SJSA1 (cell line): ENCODE measurements at regions not wholly inside any gene's neighbourhood (a gene's known extent, or its start where the extent isn't known, plus 50 kb on each side); places are given as distances from the start of the nearest gene placed in this dataset.
"Not testable (repeated sequence)": the region's sequence is repeated elsewhere in the genome, so short reads cannot be mapped to it uniquely, and the experiment has no call there.

ENCODE experiments used
- DNase-seq, 2 experiments: peaks; one replicate each; pipeline ENCODE4 v3.0.0-alpha.2; 2015 to 2020; ENCODE audit warnings: low spot score in 2 of 2, low read depth in 1 of 2
- H3K27ac ChIP-seq: fragments of 250-450 bp; sonication (Bioruptor Pico); 2 replicates; pipeline ENCODE4 v1.5.1; 2020; ENCODE audit warnings: mild to moderate bottlenecking, moderate library complexity
- H3K27me3 ChIP-seq: fragments of 250-450 bp; sonication (Bioruptor Pico); replicated peaks from 2 replicates; pipeline ENCODE4 v1.5.1; 2020; ENCODE audit warnings: mild to moderate bottlenecking, moderate library complexity
- H3K36me3 ChIP-seq: fragments of 250-450 bp; sonication (Bioruptor Pico); 2 replicates; pipeline ENCODE4 v1.5.1; 2020; ENCODE audit warnings: mild to moderate bottlenecking
- H3K4me1 ChIP-seq: fragments of 250-450 bp; sonication (Bioruptor Pico); replicated peaks from 2 replicates; pipeline ENCODE4 v1.6.1; 2021; ENCODE audit warnings: mild to moderate bottlenecking
- H3K4me3 ChIP-seq: fragments of 250-450 bp; sonication (Bioruptor Pico); 2 replicates; pipeline ENCODE4 v1.5.1; 2020; ENCODE audit warnings: mild to moderate bottlenecking
- H3K9me3 ChIP-seq: fragments of 250-450 bp; sonication (Bioruptor Pico); replicated peaks from 2 replicates; pipeline ENCODE4 v1.5.1; 2020; ENCODE audit warnings: mild to moderate bottlenecking

- Histone ChIP-seq H3K27ac (no peak overlapping the region), H3K27me3 (no peaks in the 10 kb centered on the region), H3K4me1 (no peaks in the 10 kb centered on the region), H3K36me3 (no peaks in the 10 kb centered on the region), H3K9me3 (no peaks in the 10 kb centered on the region), H3K4me3 (no peak overlapping the region)
- DNase-seq: no peak
Measured at GRCh38 chr5:17944046-17944445, 309.8 kb downstream of the TAF11L14 start.

- Histone ChIP-seq H3K27me3 (no peaks in the 10 kb centered on the region), H3K36me3 (no peaks in the 10 kb centered on the region), H3K27ac (no peak overlapping the region), H3K4me1 (no peaks in the 10 kb centered on the region), H3K4me3 (no peak overlapping the region), H3K9me3 (no peaks in the 10 kb centered on the region)
- DNase-seq: no peak
Measured at GRCh38 chr5:17947029-17947428, 312.8 kb downstream of the TAF11L14 start.

GRCh38 chr5:17951392-17952169 lies 317.3 kb downstream of the TAF11L14 start:
- no peak overlapping the region for H3K4me3 ChIP-seq
- no peaks in the 10 kb centered on the region for H3K27me3 ChIP-seq
- no peaks in the 10 kb centered on the region for H3K9me3 ChIP-seq
- H3K27ac ChIP-seq: no peak overlapping the region
- DNase-seq: peak in 1 of 2 experiments; percentile 10
- no peaks in the 10 kb centered on the region for H3K36me3 ChIP-seq
- no peaks in the 10 kb centered on the region for H3K4me1 ChIP-seq

GRCh38 chr5:17952231-17952630 lies 318.0 kb downstream of the TAF11L14 start:
- Histone ChIP-seq H3K4me1 (no peaks in the 10 kb centered on the region), H3K36me3 (no peaks in the 10 kb centered on the region), H3K27me3 (no peaks in the 10 kb centered on the region), H3K27ac (no peak overlapping the region), H3K9me3 (no peaks in the 10 kb centered on the region), H3K4me3 (no peak overlapping the region)
- DNase-seq: no peak

GRCh38 chr5:17964067-17964466 lies 329.8 kb downstream of the TAF11L14 start:
- no peaks in the 10 kb centered on the region for H3K36me3 ChIP-seq
- no peak overlapping the region for H3K4me3 ChIP-seq
- DNase-seq: no peak
- no peaks in the 10 kb centered on the region for H3K9me3 ChIP-seq
- H3K27me3 ChIP-seq: no peaks in the 10 kb centered on the region
- H3K27ac ChIP-seq: no peak overlapping the region
- no peaks in the 10 kb centered on the region for H3K4me1 ChIP-seq

GRCh38 chr5:17966640-17967402 lies 332.6 kb downstream of the TAF11L14 start:
- H3K9me3 ChIP-seq: no peaks in the 10 kb centered on the region
- H3K27ac ChIP-seq: no peak overlapping the region
- no peak for DNase-seq
- no peak overlapping the region for H3K4me3 ChIP-seq
- no peaks in the 10 kb centered on the region for H3K27me3 ChIP-seq
- H3K4me1 ChIP-seq: no peaks in the 10 kb centered on the region
- no peaks in the 10 kb centered on the region for H3K36me3 ChIP-seq

GRCh38 chr5:17976404-17976803 lies 342.1 kb downstream of the TAF11L14 start:
- H3K27me3 ChIP-seq: no peaks in the 10 kb centered on the region
- H3K9me3 ChIP-seq: no peaks in the 10 kb centered on the region
- H3K27ac ChIP-seq: no peak overlapping the region
- no peak for DNase-seq
- no peaks in the 10 kb centered on the region for H3K4me1 ChIP-seq
- no peaks in the 10 kb centered on the region for H3K36me3 ChIP-seq
- no peak overlapping the region for H3K4me3 ChIP-seq

- no peaks in the 10 kb centered on the region for H3K9me3 ChIP-seq
- DNase-seq: no peak
- H3K27ac ChIP-seq: no peak overlapping the region
- H3K27me3 ChIP-seq: no peaks in the 10 kb centered on the region
- no peaks in the 10 kb centered on the region for H3K36me3 ChIP-seq
- H3K4me1 ChIP-seq: no peaks in the 10 kb centered on the region
- no peak overlapping the region for H3K4me3 ChIP-seq
Measured at GRCh38 chr5:17978954-17979353, 344.7 kb downstream of the TAF11L14 start.

GRCh38 chr5:17982626-17983025 lies 348.4 kb downstream of the TAF11L14 start:
- not testable (repeated sequence) for H3K4me3 ChIP-seq, DNase-seq, H3K27ac ChIP-seq, H3K27me3 ChIP-seq, H3K4me1 ChIP-seq, H3K9me3 ChIP-seq, H3K36me3 ChIP-seq

GRCh38 chr5:17989036-17989435 lies 354.8 kb downstream of the TAF11L14 start:
- no peak for DNase-seq
- Histone ChIP-seq H3K9me3 (no peaks in the 10 kb centered on the region), H3K27me3 (no peaks in the 10 kb centered on the region)

GRCh38 chr5:17989567-17990563 lies 355.6 kb downstream of the TAF11L14 start:
- DNase-seq: no peak
- H3K4me1 ChIP-seq: no peaks in the 10 kb centered on the region

More at GRCh38 chr5:17989036-17989435, 354.8 kb downstream of the TAF11L14 start:
- Histone ChIP-seq H3K27ac (no peak overlapping the region), H3K4me3 (no peak overlapping the region), H3K4me1 (no peaks in the 10 kb centered on the region), H3K36me3 (no peaks in the 10 kb centered on the region)

GRCh38 chr5:17991775-17992174 lies 357.5 kb downstream of the TAF11L14 start:
- H3K4me3 ChIP-seq: no peak overlapping the region
- H3K36me3 ChIP-seq: no peaks in the 10 kb centered on the region
- DNase-seq: no peak
- no peaks in the 10 kb centered on the region for H3K4me1 ChIP-seq
- no peaks in the 10 kb centered on the region for H3K27me3 ChIP-seq
- no peaks in the 10 kb centered on the region for H3K9me3 ChIP-seq
- H3K27ac ChIP-seq: no peak overlapping the region

More at GRCh38 chr5:17989567-17990563, 355.6 kb downstream of the TAF11L14 start:
- Histone ChIP-seq H3K27me3 (no peaks in the 10 kb centered on the region), H3K36me3 (no peaks in the 10 kb centered on the region), H3K4me3 (no peak overlapping the region), H3K9me3 (no peaks in the 10 kb centered on the region), H3K27ac (no peak overlapping the region)

- Histone ChIP-seq H3K9me3 (no peaks in the 10 kb centered on the region), H3K4me3 (no peak overlapping the region), H3K4me1 (no peaks in the 10 kb centered on the region), H3K27ac (no peak overlapping the region), H3K36me3 (no peaks in the 10 kb centered on the region), H3K27me3 (no peaks in the 10 kb centered on the region)
- no peak for DNase-seq
Measured at GRCh38 chr5:17992291-17992690, 358.0 kb downstream of the TAF11L14 start.
